GM12801 (cell line): ENCODE measurements at regions not wholly inside any gene's neighbourhood (a gene's known extent, or its start where the extent isn't known, plus 50 kb on each side); places are given as distances from the start of the nearest gene placed in this dataset.

Experiments used
- CTCF ChIP-seq: IDR thresholded peaks from one replicate; pipeline ENCODE4 v1.5.1; 2011; ENCODE audit warnings: control low read depth; ENCODE audit not compliant: insufficient read length; ENCODE audit errors: extremely low read depth

DNA sequence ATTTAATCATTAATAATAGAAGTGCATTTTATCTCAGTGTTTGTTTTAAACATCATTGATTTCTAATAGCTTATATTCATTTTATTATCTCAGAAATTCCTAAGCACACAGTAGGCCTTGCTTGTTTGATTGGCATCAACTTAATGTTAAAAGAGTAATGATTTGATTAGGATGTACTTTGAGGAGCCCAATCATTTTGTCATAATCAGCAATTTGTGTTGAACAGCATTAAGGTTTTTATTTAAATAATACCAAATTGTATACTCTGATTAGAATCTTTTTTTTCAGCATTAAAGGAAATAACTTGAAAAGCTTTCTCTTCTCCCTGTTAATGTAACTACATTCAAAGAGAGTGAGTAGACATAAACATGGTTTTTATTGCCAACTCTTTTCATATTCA, 2262.0 kb upstream of the TENM3 start:
- TF ChIP-seq CTCF, result no peak

DNA sequence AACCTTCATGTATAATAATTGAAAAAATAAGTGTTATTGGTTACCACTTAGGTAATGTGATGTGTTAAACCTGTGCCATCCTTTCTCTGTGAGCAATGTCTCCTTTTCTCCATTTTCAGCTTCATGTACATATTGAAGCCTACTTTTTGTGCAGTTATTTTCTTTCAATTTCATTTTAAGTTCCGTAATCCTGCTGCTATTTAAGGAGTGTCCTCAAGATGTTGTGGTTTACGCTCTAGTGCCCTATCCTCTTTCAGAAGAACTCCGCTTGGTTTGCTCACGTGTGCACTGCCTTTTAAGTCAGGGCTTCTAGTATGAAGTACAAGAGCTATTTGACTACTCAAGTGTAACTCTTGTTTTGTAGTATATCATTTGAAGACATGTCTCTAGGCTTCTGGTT, 2253.2 kb upstream of the TENM3 start:
- no peak for TF ChIP-seq CTCF

- TF ChIP-seq CTCF, result no peak
These were observed 2233.9 kb upstream of the TENM3 start for GRCh38 chr4:180009316-180009715.

DNA sequence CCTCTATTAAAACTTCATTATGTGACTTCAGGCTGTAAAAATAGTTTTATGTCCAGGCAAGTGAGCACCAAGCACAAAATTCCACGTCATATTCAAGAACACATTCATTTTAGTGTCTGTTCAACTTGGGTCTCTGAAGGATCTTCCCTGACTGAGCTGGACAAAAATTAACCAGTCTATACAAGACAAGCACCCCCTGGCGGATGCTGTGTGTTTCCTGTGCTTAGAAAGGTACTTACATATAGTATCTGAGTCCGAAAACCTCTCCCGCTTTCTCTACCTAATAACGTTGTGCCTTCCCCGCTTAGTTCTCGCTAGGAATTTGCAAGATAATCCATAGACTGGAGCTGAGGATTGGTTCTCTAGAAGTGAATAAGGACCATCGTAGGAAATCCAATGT, 2214.5 kb upstream of the TENM3 start:
- TF ChIP-seq CTCF, result no peak

GRCh38 chr4:180031330-180031729, 2211.9 kb upstream of the TENM3 start:
- TF ChIP-seq CTCF, result no peak

- no peak for TF ChIP-seq CTCF
These were observed 2201.6 kb upstream of the TENM3 start for GRCh38 chr4:180041576-180041975.

DNA sequence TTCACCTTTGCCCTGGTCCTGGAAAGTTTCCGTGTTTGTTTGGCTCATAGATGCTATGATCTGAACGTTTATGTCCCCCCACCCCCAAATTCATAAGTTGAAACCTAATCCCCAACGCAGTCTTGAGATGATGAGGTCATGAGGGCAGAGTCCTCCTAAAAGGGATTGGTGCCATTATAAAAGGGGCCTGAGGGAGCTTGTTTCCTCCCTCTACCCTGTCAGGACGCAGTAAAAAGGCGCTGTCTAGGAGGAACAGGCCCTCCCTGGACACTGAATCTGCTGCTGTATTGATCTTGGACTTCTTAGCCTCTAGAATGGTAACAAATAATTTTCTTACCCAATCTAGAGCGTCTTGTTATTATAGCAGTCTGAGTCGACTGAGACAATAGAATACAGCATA, 2190.6 kb upstream of the TENM3 start:
- no peak for TF ChIP-seq CTCF

- TF ChIP-seq CTCF, result no peak
These were observed 2188.9 kb upstream of the TENM3 start for GRCh38 chr4:180054291-180054690.
